ENCODE measurements at regions not wholly inside any gene's neighbourhood (a gene's known extent, or its start where the extent isn't known, plus 50 kb on each side); places are given as distances from the start of the nearest gene placed in this dataset.

DNA sequence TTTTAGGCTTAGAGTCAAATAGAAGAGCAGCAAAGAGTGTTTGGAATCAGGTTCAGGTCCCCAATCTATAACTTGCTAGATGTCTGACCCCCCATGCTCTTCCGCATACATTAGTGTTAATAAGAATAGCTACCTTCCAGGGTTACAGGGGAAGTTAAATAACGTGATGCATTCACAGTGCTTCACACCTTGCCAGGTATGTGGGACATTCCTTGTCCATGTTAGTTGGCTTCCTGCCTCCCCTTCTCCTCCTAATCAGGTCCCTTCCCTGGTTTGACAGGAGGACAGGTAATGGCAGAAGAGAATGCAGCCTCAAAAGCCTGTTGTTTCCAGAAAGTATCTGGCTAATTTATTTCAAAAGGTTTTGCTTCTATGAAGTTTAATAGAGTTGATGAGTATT lies 248.7 kb downstream of the MID1IP1 start:
- H3K4me3 ChIP-seq (ENCODE audit: low read length), result no peak overlapping the region
- DNase-seq (ENCODE audit: low read depth), result no peak
- TF ChIP-seq, protein P1, sequence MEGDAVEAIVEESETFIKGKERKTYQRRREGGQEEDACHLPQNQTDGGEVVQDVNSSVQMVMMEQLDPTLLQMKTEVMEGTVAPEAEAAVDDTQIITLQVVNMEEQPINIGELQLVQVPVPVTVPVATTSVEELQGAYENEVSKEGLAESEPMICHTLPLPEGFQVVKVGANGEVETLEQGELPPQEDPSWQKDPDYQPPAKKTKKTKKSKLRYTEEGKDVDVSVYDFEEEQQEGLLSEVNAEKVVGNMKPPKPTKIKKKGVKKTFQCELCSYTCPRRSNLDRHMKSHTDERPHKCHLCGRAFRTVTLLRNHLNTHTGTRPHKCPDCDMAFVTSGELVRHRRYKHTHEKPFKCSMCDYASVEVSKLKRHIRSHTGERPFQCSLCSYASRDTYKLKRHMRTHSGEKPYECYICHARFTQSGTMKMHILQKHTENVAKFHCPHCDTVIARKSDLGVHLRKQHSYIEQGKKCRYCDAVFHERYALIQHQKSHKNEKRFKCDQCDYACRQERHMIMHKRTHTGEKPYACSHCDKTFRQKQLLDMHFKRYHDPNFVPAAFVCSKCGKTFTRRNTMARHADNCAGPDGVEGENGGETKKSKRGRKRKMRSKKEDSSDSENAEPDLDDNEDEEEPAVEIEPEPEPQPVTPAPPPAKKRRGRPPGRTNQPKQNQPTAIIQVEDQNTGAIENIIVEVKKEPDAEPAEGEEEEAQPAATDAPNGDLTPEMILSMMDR (conservative IDR thresholded peaks at IDR 0.05; ENCODE audit: low read depth, low read length), result no peak

DNA sequence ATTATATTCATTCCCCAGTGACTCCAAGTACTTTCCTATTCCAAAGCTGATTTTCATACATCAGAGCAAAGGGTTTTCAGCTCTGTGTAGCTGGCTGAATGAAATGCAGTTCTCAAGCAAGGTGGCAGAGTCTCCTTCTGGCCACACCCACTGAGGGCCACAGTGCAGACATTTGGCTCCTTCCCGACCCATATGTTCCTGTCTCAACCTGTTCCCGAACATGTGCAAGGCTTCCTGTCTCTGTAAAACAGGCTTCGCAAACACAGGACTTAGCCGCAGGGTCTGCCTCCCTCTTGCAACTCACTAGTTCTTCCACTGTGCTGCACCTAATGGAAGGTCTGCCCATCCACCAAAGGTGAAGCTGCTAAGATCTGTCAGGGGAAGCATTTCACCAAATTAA lies 249.2 kb downstream of the MID1IP1 start:
- TF ChIP-seq, protein P1 (conservative IDR thresholded peaks at IDR 0.05; ENCODE audit: low read depth, low read length), result no peak
- no peak overlapping the region for H3K4me3 ChIP-seq (ENCODE audit: low read length)
- no peak for DNase-seq (ENCODE audit: low read depth)

DNA sequence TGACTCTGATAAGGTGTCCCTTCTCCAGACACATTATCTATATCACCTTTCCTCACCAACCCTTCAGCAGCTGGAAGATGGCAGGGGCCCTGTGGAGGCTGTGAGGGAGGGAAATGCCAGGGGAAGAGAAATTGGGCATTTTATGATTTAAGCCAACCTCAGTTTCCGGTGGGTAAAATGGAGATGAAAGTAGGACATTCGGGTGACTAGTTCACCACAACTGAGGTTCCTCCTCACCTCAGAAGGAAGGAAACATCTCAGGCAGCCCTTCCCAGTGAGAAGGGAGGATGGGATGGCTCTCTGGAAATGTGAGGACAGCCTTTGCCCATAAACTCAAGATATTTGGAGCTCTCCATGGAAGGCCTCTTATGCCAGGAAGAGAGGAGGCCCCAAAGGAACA lies 251.5 kb downstream of the MID1IP1 start:
- DNase-seq (ENCODE audit: low read depth), result no peak
- no peak overlapping the region for H3K4me3 ChIP-seq (ENCODE audit: low read length)
- TF ChIP-seq, protein P1 (conservative IDR thresholded peaks at IDR 0.05; ENCODE audit: low read depth, low read length), result no peak

DNA sequence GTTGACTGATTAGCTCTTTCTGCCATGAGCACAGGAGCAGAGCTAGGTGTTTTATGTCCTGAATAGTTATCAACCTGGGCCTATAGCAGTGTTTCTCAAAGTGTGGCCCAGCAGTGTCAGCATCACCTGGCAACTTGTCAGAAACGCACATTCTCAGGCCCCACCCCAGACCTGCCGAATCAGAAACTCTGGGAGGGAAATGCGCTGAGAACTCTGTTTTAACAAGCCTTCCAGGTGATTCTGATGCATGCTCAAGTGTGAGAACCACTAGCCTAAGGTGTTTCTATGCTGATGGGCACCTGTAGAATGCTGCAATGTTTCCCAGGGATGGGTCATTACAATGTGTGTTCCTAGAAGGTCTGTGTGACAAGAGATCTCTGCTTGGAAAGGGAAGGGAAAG lies 257.5 kb downstream of the MID1IP1 start:
- DNase-seq (ENCODE audit: low read depth), result no peak
- TF ChIP-seq, protein P1 (conservative IDR thresholded peaks at IDR 0.05; ENCODE audit: low read depth, low read length), result no peak
- H3K4me3 ChIP-seq (ENCODE audit: low read length), result no peak overlapping the region

DNA sequence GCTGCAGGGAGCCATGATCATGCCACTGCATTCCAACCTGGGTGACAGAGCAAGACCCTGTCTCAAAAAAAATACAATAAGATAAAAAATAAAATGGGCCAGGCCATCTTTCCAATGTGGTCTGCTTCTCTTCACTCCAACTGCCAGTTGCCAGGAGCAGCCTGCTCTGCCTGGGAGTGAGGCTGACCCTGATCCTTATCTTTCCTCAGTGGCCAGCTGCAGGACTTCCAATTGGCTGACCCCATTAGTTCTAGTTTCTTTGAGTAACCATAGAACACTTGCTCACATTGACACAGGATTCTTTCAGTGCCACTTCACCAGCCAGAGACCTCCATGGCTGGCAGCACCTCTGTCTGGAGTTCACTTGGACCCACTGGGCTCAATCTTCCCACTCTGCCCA lies 258.6 kb downstream of the MID1IP1 start:
- DNase-seq (ENCODE audit: low read depth), result no peak
- TF ChIP-seq, protein P1 (conservative IDR thresholded peaks at IDR 0.05; ENCODE audit: low read depth, low read length), result no peak

DNA sequence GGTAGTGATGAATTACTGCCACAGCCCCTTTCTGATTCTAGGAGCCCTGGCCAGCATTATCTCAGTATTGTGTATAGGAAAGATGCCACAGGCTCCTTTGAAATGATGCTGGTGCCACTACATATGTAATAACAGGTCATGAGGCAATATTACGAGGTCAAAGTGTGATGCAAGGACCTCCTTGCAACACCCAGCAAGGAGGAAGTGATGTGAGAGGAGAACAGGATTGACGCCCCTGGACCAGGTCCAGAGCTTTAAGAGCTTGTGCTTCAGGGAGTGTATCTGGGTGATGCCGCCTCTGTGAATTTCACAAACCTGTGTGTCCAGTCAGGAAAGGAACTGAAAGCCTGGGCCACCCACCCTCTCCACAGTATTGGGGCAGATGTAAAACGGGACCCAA lies 261.8 kb downstream of the MID1IP1 start:
- TF ChIP-seq, protein P1 (conservative IDR thresholded peaks at IDR 0.05; ENCODE audit: low read depth, low read length), result no peak
- no peak for DNase-seq (ENCODE audit: low read depth)
- H3K4me3 ChIP-seq (ENCODE audit: low read length), result no peak overlapping the region

More for the DNA sequence above, 258.6 kb downstream of the MID1IP1 start:
- H3K4me3 ChIP-seq (ENCODE audit: low read length), result no peak overlapping the region

DNA sequence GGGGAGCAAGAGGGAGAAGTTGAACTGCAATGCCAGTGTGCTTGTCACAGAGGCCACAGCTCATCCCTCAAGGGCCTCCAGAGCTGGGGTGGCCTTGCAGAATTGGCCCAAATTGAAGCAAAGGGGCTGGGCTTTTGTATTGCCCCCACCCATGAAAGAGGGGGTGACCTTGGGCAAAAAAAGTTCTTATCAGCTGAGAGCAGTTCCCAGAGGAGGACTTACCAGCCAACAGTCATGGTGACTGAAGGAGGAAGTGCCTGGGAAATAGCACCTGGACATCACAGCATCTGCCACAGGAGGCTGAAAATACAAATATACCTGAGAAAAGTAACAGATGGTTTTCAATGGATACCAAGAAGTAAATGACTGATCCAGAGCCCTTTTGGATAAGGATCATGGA lies 262.4 kb downstream of the MID1IP1 start:
- no peak overlapping the region for H3K4me3 ChIP-seq (ENCODE audit: low read length)
- TF ChIP-seq, protein P1 (conservative IDR thresholded peaks at IDR 0.05; ENCODE audit: low read depth, low read length), result no peak
- DNase-seq (ENCODE audit: low read depth), result no peak
